DOHH2 (cell line): ENCODE measurements at regions not wholly inside any gene's neighbourhood (a gene's known extent, or its start where the extent isn't known, plus 50 kb on each side); places are given as distances from the start of the nearest gene placed in this dataset.

Experiments
- H3F3A ChIP-seq: fragments of 200-600 bp; sonication (generic), shearing (Covaris generic); 2 replicates; pipeline ENCODE4 v1.6.0; 2016; ENCODE audit warnings: antibody characterized with exemption, mild to moderate bottlenecking; ENCODE audit not compliant: control insufficient read depth, insufficient read depth
- H3K27ac ChIP-seq: fragments of 200-600 bp; sonication (generic); 2 replicates; pipeline ENCODE4 v1.5.1; 2014; ENCODE audit warnings: low read depth, mild to moderate bottlenecking, low read length, moderate library complexity
- H3K27me3 ChIP-seq: fragments of 200-600 bp; sonication (generic); 2 replicates; pipeline ENCODE4 v1.6.1; 2014; ENCODE audit warnings: mild to moderate bottlenecking, low read length, mixed read lengths; ENCODE audit not compliant: control insufficient read depth
- H3K36me3 ChIP-seq: fragments of 200-600 bp; sonication (generic); 2 replicates; pipeline ENCODE4 v1.6.1; 2014; ENCODE audit warnings: mild to moderate bottlenecking, low read length, moderate library complexity, mixed read lengths; ENCODE audit not compliant: control insufficient read depth
- H3K4me1 ChIP-seq: fragments of 200-600 bp; sonication (generic); 2 replicates; pipeline ENCODE4 v1.6.1; 2014; ENCODE audit warnings: mild to moderate bottlenecking, low read length, mixed read lengths; ENCODE audit not compliant: control insufficient read depth
- H3K4me2 ChIP-seq: fragments of 200-600 bp; sonication (generic); 2 replicates; pipeline ENCODE4 v1.6.0; 2014; ENCODE audit warnings: mild to moderate bottlenecking, low read length, moderate library complexity
- H3K4me3 ChIP-seq: fragments of 200-600 bp; sonication (generic); 2 replicates; pipeline ENCODE4 v1.5.1; 2014; ENCODE audit warnings: mild to moderate bottlenecking, low read length, mixed read lengths
- H3K79me2 ChIP-seq: fragments of 200-600 bp; sonication (generic); 2 replicates; pipeline ENCODE4 v1.6.1; 2014; ENCODE audit warnings: mild to moderate bottlenecking, low read length, mixed read lengths; ENCODE audit not compliant: control insufficient read depth
- H3K9me2 ChIP-seq: fragments of 200-600 bp; sonication (generic); replicated peaks from 2 replicates; pipeline ENCODE4 v1.6.1; 2014; ENCODE audit warnings: mild to moderate bottlenecking, low read length, mixed read lengths; ENCODE audit not compliant: control insufficient read depth
- H3K9me3 ChIP-seq: fragments of 200-600 bp; sonication (generic); 2 replicates; pipeline ENCODE4 v1.6.1; 2014; ENCODE audit warnings: antibody characterized with exemption, low read length, mixed read lengths; ENCODE audit not compliant: control insufficient read depth, insufficient read depth
- H4K20me1 ChIP-seq: fragments of 200-600 bp; sonication (generic); 2 replicates; pipeline ENCODE4 v1.6.0; 2014; ENCODE audit warnings: low read depth, mild to moderate bottlenecking, antibody characterized with exemption, low read length, moderate library complexity; ENCODE audit not compliant: control insufficient read depth, insufficient read depth
- CTCF ChIP-seq: fragments of 200-600 bp; sonication (generic); IDR thresholded peaks from one replicate; pipeline ENCODE4 v1.5.1; 2014; ENCODE audit warnings: antibody characterized with exemption, mild to moderate bottlenecking, low read depth, low read length; ENCODE audit not compliant: poor library complexity, severe bottlenecking
- EZH2phosphoT487 ChIP-seq: fragments of 200-600 bp; sonication (generic); IDR thresholded peaks from 2 replicates; pipeline ENCODE4 v1.6.1; 2017; ENCODE audit warnings: borderline replicate concordance, mild to moderate bottlenecking, antibody characterized with exemption, low read length, moderate library complexity, mixed read lengths

GRCh38 chr18:76145521-76146376 lies 349.3 kb downstream of the ZNF516 start:
- Histone ChIP-seq H3K27ac (no peak overlapping the region), H3K27me3 (no peaks in the 10 kb centered on the region), H4K20me1 (no peaks in the 10 kb centered on the region), H3K4me1 (no peaks in the 10 kb centered on the region), H3K4me2 (no peak overlapping the region), H3K9me2 (no peaks in the 10 kb centered on the region), H3K4me3 (no peak overlapping the region), H3K36me3 (no peaks in the 10 kb centered on the region), H3K9me3 (no peaks in the 10 kb centered on the region), H3K79me2 (no peaks in the 10 kb centered on the region), H3F3A (no peaks in the 10 kb centered on the region)
- TF ChIP-seq EZH2phosphoT487 (no peak), CTCF (no peak)

GRCh38 chr18:76144844-76145243 lies 350.2 kb downstream of the ZNF516 start:
- Histone ChIP-seq H3K27ac (no peak overlapping the region), H3F3A (no peaks in the 10 kb centered on the region), H3K4me2 (no peak overlapping the region), H3K36me3 (no peaks in the 10 kb centered on the region), H3K79me2 (no peaks in the 10 kb centered on the region), H4K20me1 (no peaks in the 10 kb centered on the region), H3K4me1 (no peaks in the 10 kb centered on the region), H3K9me2 (no peaks in the 10 kb centered on the region), H3K9me3 (no peaks in the 10 kb centered on the region), H3K27me3 (no peaks in the 10 kb centered on the region), H3K4me3 (no peak overlapping the region)
- no peak for TF ChIP-seq EZH2phosphoT487
- TF ChIP-seq CTCF, result no peak

GRCh38 chr18:76142611-76143010 lies 352.4 kb downstream of the ZNF516 start:
- Histone ChIP-seq H3K27ac (no peak overlapping the region), H3K9me3 (no peaks in the 10 kb centered on the region), H3K4me1 (no peaks in the 10 kb centered on the region), H4K20me1 (no peaks in the 10 kb centered on the region), H3K27me3 (no peaks in the 10 kb centered on the region), H3K4me2 (no peak overlapping the region), H3K79me2 (no peaks in the 10 kb centered on the region), H3K9me2 (no peaks in the 10 kb centered on the region), H3K36me3 (no peaks in the 10 kb centered on the region), H3F3A (no peaks in the 10 kb centered on the region), H3K4me3 (no peak overlapping the region)
- no peak for TF ChIP-seq EZH2phosphoT487
- TF ChIP-seq CTCF, result no peak
